ENCODE measurements at regions not wholly inside any gene's neighbourhood (a gene's known extent, or its start where the extent isn't known, plus 50 kb on each side); places are given as distances from the start of the nearest gene placed in this dataset.

GRCh38 chr4:22246847-22247246 is 269.0 kb downstream of the ADGRA3 start:
- no peak for TF ChIP-seq CTCF (IDR thresholded peaks at IDR 0.05)
- TF ChIP-seq EZH2phosphoT487 (IDR thresholded peaks at IDR 0.05), result no peak
- no peak for TF ChIP-seq EZH2 (IDR thresholded peaks at IDR 0.05)

All from neural progenitor cell (in vitro differentiated cells).